GM12878 (cell line): ENCODE measurements at regions not wholly inside any gene's neighbourhood (a gene's known extent, or its start where the extent isn't known, plus 50 kb on each side); places are given as distances from the start of the nearest gene placed in this dataset.

Experiments used
- ATAC-seq: fragments of 200-7000 bp; cut with Tn5 transposase; 3 replicates; pipeline ENCODE4 v1.9.1; 2020; ENCODE audit warnings: mild to moderate bottlenecking, moderate library complexity
- BruUV-seq: library from RNA; stranded (reverse); fragments of 400-500 nt; replicated peaks from 2 replicates; lab custom pipeline; 2021; lab: Mats Ljungman, UMichigan
- CTCF ChIA-PET: fragments of 300-600 bp; sonication (Branson Sonifier 250); formaldehyde crosslinking; extraction: SDS; loops from one replicate; lab custom pipeline; 2021; ENCODE audit warnings: inconsistent platforms; lab: Yijun Ruan, JAX
- POLR2A ChIA-PET: fragments of 350-600 bp; formaldehyde crosslinking; extraction: SDS; loops from one replicate; lab custom pipeline; 2021; ENCODE audit warnings: inconsistent platforms; lab: Charles Lee
- RAD21 ChIA-PET: fragments of 300-600 bp; sonication (Branson Sonifier 250); formaldehyde crosslinking; loops from one replicate; lab custom pipeline; 2023; ENCODE audit warnings: antibody characterized with exemption; ENCODE audit not compliant: unreplicated experiment; lab: Charles Lee
- SMC1A ChIA-PET: fragments of 300-600 bp; sonication (Branson Sonifier 250); formaldehyde crosslinking; loops from one replicate; lab custom pipeline; 2023; ENCODE audit not compliant: unreplicated experiment, uncharacterized antibody; lab: Charles Lee
- DNase-seq: peaks from one replicate; pipeline ENCODE4 v3.0.0-alpha.2; 2011; ENCODE audit warnings: low read depth, low spot score
- FAIRE-seq: peaks from 3 replicates; lab custom pipeline; 2011; peaks lifted over from hg19 to GRCh38; lab: Jason Lieb, UNC
- H2AFZ ChIP-seq: 2 replicates; pipeline ENCODE4 v1.6.0; 2011; ENCODE audit warnings: low read depth, low read length, control low read depth; ENCODE audit not compliant: control insufficient read depth
- H3K27ac ChIP-seq: 2 replicates; pipeline ENCODE4 v1.5.1; 2011; ENCODE audit warnings: control low read depth; ENCODE audit not compliant: control insufficient read depth, insufficient read depth
- H3K27me3 ChIP-seq, 2 experiments: replicated peaks in 1 of 2; 2 replicates each; pipeline versions ENCODE4 v1.6.0 to v1.6.1; 2011; ENCODE audit warnings: low read length in 1 of 2; ENCODE audit not compliant: control insufficient read depth in 2 of 2, insufficient read depth in 2 of 2
- H3K36me3 ChIP-seq, 2 experiments: 2 replicates each; pipeline ENCODE4 v1.5.1; 2011; ENCODE audit warnings: low read length in 1 of 2; ENCODE audit not compliant: control insufficient read depth in 2 of 2, insufficient read depth in 2 of 2
- H3K4me1 ChIP-seq: 2 replicates; pipeline ENCODE4 v1.6.1; 2011; ENCODE audit warnings: mild to moderate bottlenecking, low read length, moderate library complexity, mixed read lengths; ENCODE audit not compliant: control insufficient read depth, insufficient read depth
- H3K4me2 ChIP-seq: 2 replicates; pipeline ENCODE4 v1.6.0; 2011; ENCODE audit warnings: control low read depth; ENCODE audit not compliant: control insufficient read depth, insufficient read depth
- H3K4me3 ChIP-seq: fragments of 200-600 bp; sonication (generic); 2 replicates; pipeline ENCODE4 v1.5.1; 2016
- H3K79me2 ChIP-seq: 2 replicates; pipeline ENCODE4 v1.6.0; 2011; ENCODE audit warnings: low read length; ENCODE audit not compliant: control insufficient read depth, insufficient read depth
- H3K9ac ChIP-seq: 2 replicates; pipeline ENCODE4 v1.8.0; 2011; ENCODE audit warnings: low read length, control low read depth, mixed read lengths; ENCODE audit not compliant: control insufficient read depth, insufficient read depth
- H3K9me3 ChIP-seq: replicated peaks from 3 replicates; pipeline ENCODE4 v1.5.1; 2011; ENCODE audit warnings: mild to moderate bottlenecking, low read length; ENCODE audit not compliant: control insufficient read depth, insufficient read depth
- H4K20me1 ChIP-seq: 2 replicates; pipeline ENCODE4 v1.6.0; 2011; ENCODE audit not compliant: control insufficient read depth, insufficient read depth
- CREM ChIP-seq: IDR thresholded peaks from 2 replicates; pipeline ENCODE4 v1.6.1; 2014; ENCODE audit warnings: antibody characterized with exemption, low read depth
- EP300 ChIP-seq, 2 experiments: fragments of 150-350 bp in 1 of 2; IDR thresholded peaks; 2 replicates each; pipeline ENCODE4 v1.6.1; 2011 to 2012; ENCODE audit warnings: low read depth in 2 of 2, low read length in 2 of 2, borderline replicate concordance in 1 of 2, improper control_type of control experiment in 1 of 2, inconsistent platforms in 1 of 2; ENCODE audit not compliant: control insufficient read depth in 1 of 2
- FOS ChIP-seq: IDR thresholded peaks from 3 replicates; pipeline ENCODE4 v1.6.1; 2011; ENCODE audit warnings: borderline replicate concordance; ENCODE audit not compliant: insufficient read length; ENCODE audit errors: extremely low read depth
- IRF4 ChIP-seq: IDR thresholded peaks from 2 replicates; pipeline ENCODE4 v1.6.1; 2011; ENCODE audit warnings: low read depth, low read length
- KDM1A ChIP-seq: fragments of 200-600 bp; sonication (generic); IDR thresholded peaks from 2 replicates; pipeline ENCODE4 v1.6.1; 2016; ENCODE audit warnings: borderline replicate concordance
- MTA2 ChIP-seq: fragments of 450-650 bp; IDR thresholded peaks from 2 replicates; pipeline ENCODE4 v1.6.1; 2016; ENCODE audit warnings: low read depth, mild to moderate bottlenecking, moderate library complexity
- NBN ChIP-seq: fragments of 450-650 bp; IDR thresholded peaks from 2 replicates; pipeline ENCODE4 v1.6.1; 2016
- POLR2AphosphoS2 ChIP-seq: IDR thresholded peaks from 2 replicates; pipeline ENCODE4 v1.6.1; 2011; ENCODE audit warnings: low read depth, mild to moderate bottlenecking, low read length, improper control_type of control experiment, moderate library complexity
- SMAD1 ChIP-seq: fragments of 450-650 bp; IDR thresholded peaks from 2 replicates; pipeline ENCODE4 v1.6.1; 2018; ENCODE audit warnings: mild to moderate bottlenecking, low read depth; ENCODE audit not compliant: partially characterized antibody
- SUPT20H ChIP-seq: IDR thresholded peaks from 2 replicates; pipeline ENCODE4 v1.6.1; 2011; ENCODE audit warnings: low read depth, mild to moderate bottlenecking, low read length, moderate library complexity, borderline replicate concordance; ENCODE audit not compliant: control insufficient read depth
- ZNF24 ChIP-seq: fragments of 450-650 bp; IDR thresholded peaks from 2 replicates; pipeline ENCODE4 v1.6.1; 2017; ENCODE audit warnings: antibody characterized with exemption, mild to moderate bottlenecking
- WGBS: methylation state at CpG from one replicate; pipeline ENCODE4 v1.1.6; 2016; ENCODE audit warnings: low lambda C conversion rate; ENCODE audit not compliant: insufficient replicate concordance, insufficient coverage; ENCODE audit errors: missing lambda C conversion rate; 5-methylcytosine and 5-hydroxymethylcytosine counted together
- in situ Hi-C: fragments of 300-500 bp; cut with MboI; formaldehyde crosslinking; loops from 9 replicates; pipeline ENCODE4 v1.14.3; 2018; ENCODE audit warnings: mixed read lengths
- intact Hi-C: fragments of 100-400 bp; cut with micrococcal nuclease; formaldehyde crosslinking; loops from one replicate; pipeline ENCODE4 v1.14.2; 2022; ENCODE audit not compliant: unreplicated experiment
- TF ChIP-seq, protein P1 (sequence below): IDR thresholded peaks from 2 replicates; pipeline ENCODE4 v1.6.1; 2012; ENCODE audit warnings: low read depth, low read length, improper control_type of control experiment
- TF ChIP-seq, protein P2 (sequence below): fragments of 450-650 bp; IDR thresholded peaks from 2 replicates; pipeline ENCODE4 v1.6.1; 2017; ENCODE audit warnings: mild to moderate bottlenecking

DNA sequence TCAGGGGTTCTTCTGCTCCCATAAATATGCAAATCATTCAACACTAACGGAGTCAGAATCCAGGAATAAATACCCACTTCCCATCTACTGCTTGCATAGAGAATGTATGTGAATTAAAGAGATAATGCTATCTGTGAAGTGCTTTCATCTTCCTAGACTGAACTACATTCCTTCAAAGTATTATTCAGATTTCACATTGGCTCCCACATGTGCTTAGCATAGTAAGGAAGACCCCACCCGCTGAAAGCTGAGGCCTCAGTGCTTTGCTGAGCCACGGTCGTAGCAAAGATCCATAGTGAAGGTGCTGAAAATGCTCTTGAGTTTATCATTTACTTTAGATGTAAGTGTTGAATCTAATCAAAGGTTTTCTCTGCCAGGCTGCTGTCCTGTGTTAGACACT is 97.0 kb upstream of the SPACA1 start:
- Histone ChIP-seq H3K4me2 (no peak overlapping the region), H4K20me1 (no peaks in the 10 kb centered on the region), H3K9ac (no peak overlapping the region), H3K27ac (no peak overlapping the region), H3K9me3 (no peaks in the 10 kb centered on the region), H3K36me3 (no peaks in the 10 kb centered on the region), H3K79me2 (no peaks in the 10 kb centered on the region), H3K4me3 (no peak overlapping the region), H2AFZ (no peak overlapping the region), H3K27me3 (no peaks in the 10 kb centered on the region), H3K4me1 (no peaks in the 10 kb centered on the region)
- FAIRE-seq (no peak), ATAC-seq (no peak), DNase-seq (no peak)
- ChIA-PET CTCF (no interaction called here), SMC1A (no interaction called here), RAD21 (no interaction called here), POLR2A (no interaction called here)
- TF ChIP-seq CREM = no peak
- TF ChIP-seq SUPT20H = no peak
- no peak for TF ChIP-seq MTA2
- TF ChIP-seq KDM1A = no peak
- TF ChIP-seq FOS = no peak
- TF ChIP-seq NBN = no peak
- TF ChIP-seq POLR2AphosphoS2 = no peak
- TF ChIP-seq, protein P1, sequence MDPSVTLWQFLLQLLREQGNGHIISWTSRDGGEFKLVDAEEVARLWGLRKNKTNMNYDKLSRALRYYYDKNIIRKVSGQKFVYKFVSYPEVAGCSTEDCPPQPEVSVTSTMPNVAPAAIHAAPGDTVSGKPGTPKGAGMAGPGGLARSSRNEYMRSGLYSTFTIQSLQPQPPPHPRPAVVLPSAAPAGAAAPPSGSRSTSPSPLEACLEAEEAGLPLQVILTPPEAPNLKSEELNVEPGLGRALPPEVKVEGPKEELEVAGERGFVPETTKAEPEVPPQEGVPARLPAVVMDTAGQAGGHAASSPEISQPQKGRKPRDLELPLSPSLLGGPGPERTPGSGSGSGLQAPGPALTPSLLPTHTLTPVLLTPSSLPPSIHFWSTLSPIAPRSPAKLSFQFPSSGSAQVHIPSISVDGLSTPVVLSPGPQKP = no peak
- no peak for TF ChIP-seq ZNF24
- TF ChIP-seq, protein P2, sequence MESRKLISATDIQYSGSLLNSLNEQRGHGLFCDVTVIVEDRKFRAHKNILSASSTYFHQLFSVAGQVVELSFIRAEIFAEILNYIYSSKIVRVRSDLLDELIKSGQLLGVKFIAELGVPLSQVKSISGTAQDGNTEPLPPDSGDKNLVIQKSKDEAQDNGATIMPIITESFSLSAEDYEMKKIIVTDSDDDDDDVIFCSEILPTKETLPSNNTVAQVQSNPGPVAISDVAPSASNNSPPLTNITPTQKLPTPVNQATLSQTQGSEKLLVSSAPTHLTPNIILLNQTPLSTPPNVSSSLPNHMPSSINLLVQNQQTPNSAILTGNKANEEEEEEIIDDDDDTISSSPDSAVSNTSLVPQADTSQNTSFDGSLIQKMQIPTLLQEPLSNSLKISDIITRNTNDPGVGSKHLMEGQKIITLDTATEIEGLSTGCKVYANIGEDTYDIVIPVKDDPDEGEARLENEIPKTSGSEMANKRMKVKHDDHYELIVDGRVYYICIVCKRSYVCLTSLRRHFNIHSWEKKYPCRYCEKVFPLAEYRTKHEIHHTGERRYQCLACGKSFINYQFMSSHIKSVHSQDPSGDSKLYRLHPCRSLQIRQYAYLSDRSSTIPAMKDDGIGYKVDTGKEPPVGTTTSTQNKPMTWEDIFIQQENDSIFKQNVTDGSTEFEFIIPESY = no peak
- no peak for TF ChIP-seq IRF4
- no peak for TF ChIP-seq SMAD1
- no peak for TF ChIP-seq EP300 (IDR thresholded peaks at IDR 0.05; ENCODE audit: borderline replicate concordance in 1 of 2, control insufficient read depth in 1 of 2, low read depth in 2 of 2, low read length in 2 of 2)
- BruUV-seq = no TSS peak
- intact Hi-C loops = no loop called here
- in situ Hi-C loops = no loop called here
- 60% methylated on average over 4 of the region's 4 CpGs for WGBS
